Muscle layer of colon (tissue), 2 donors: ENCODE measurements at regions not wholly inside any gene's neighbourhood (a gene's known extent, or its start where the extent isn't known, plus 50 kb on each side); places are given as distances from the start of the nearest gene placed in this dataset.
"Not testable (repeated sequence)": the region's sequence is repeated elsewhere in the genome, so short reads cannot be mapped to it uniquely, and the experiment has no call there.

Experiments
- H3K27ac ChIP-seq: one replicate; pipeline ENCODE4 v1.7.0; 2013; ENCODE audit warnings: low read depth, mild to moderate bottlenecking, low read length, moderate library complexity
- H3K27me3 ChIP-seq, 2 donors: one replicate each; pipeline ENCODE4 v1.7.0; 2013; ENCODE audit warnings: low read length in 2 of 2, mild to moderate bottlenecking in 2 of 2; ENCODE audit not compliant: insufficient read depth in 2 of 2, control insufficient read depth in 1 of 2
- H3K36me3 ChIP-seq: one replicate; pipeline ENCODE4 v1.7.0; 2013; ENCODE audit warnings: mild to moderate bottlenecking, low read length; ENCODE audit not compliant: insufficient read depth
- H3K4me1 ChIP-seq: one replicate; pipeline ENCODE4 v1.7.0; 2013; ENCODE audit warnings: mild to moderate bottlenecking, low read length; ENCODE audit not compliant: insufficient read depth
- H3K4me3 ChIP-seq, 2 donors: one replicate each; pipeline ENCODE4 v1.7.0; 2013; ENCODE audit warnings: low read length in 2 of 2, low read depth in 1 of 2, mild to moderate bottlenecking in 1 of 2, moderate library complexity in 1 of 2
- H3K9ac ChIP-seq: one replicate; pipeline ENCODE4 v1.7.0; 2013; ENCODE audit warnings: low read length
- H3K9me3 ChIP-seq: one replicate; pipeline ENCODE4 v1.7.0; 2013; ENCODE audit warnings: mild to moderate bottlenecking, low read length
- donor health status: abdominal sarcoma.
- donor health status: Adenocarcinoma of cecum.

- no peak overlapping the region for H3K4me3 ChIP-seq
Measured at GRCh38 chr5:56396634-56397033, 163.5 kb upstream of the ANKRD55 start.

GRCh38 chr5:56389261-56389660 lies 156.1 kb upstream of the ANKRD55 start:
- H3K27me3 ChIP-seq = no peaks in the 10 kb centered on the region
- no peaks in the 10 kb centered on the region for H3K4me1 ChIP-seq
- H3K9me3 ChIP-seq = no peaks in the 10 kb centered on the region
- no peak overlapping the region for H3K4me3 ChIP-seq
- H3K36me3 ChIP-seq = no peaks in the 10 kb centered on the region
- no peak overlapping the region for H3K27ac ChIP-seq
- no peak overlapping the region for H3K9ac ChIP-seq

More at GRCh38 chr5:56396634-56397033, 163.5 kb upstream of the ANKRD55 start:
- H3K27ac ChIP-seq = no peak overlapping the region
- no peak overlapping the region for H3K9ac ChIP-seq
- no peaks in the 10 kb centered on the region for H3K36me3 ChIP-seq
- H3K27me3 ChIP-seq = no peaks in the 10 kb centered on the region
- no peaks in the 10 kb centered on the region for H3K4me1 ChIP-seq
- no peaks in the 10 kb centered on the region for H3K9me3 ChIP-seq

GRCh38 chr5:56388229-56388985 lies 155.3 kb upstream of the ANKRD55 start:
- Histone ChIP-seq H3K27me3 (no peaks in the 10 kb centered on the region), H3K4me3 (no peak overlapping the region)

GRCh38 chr5:56386046-56386445 lies 152.9 kb upstream of the ANKRD55 start:
- no peaks in the 10 kb centered on the region for H3K9me3 ChIP-seq
- no peak overlapping the region for H3K4me3 ChIP-seq
- no peaks in the 10 kb centered on the region for H3K4me1 ChIP-seq
- no peaks in the 10 kb centered on the region for H3K27me3 ChIP-seq
- H3K36me3 ChIP-seq = no peaks in the 10 kb centered on the region
- H3K27ac ChIP-seq = no peak overlapping the region
- no peak overlapping the region for H3K9ac ChIP-seq

More at GRCh38 chr5:56388229-56388985, 155.3 kb upstream of the ANKRD55 start:
- H3K36me3 ChIP-seq = no peaks in the 10 kb centered on the region
- no peaks in the 10 kb centered on the region for H3K9me3 ChIP-seq
- H3K27ac ChIP-seq = no peak overlapping the region
- no peak overlapping the region for H3K9ac ChIP-seq
- H3K4me1 ChIP-seq = no peaks in the 10 kb centered on the region

GRCh38 chr5:56384186-56384585 lies 151.1 kb upstream of the ANKRD55 start:
- Histone ChIP-seq H3K36me3 (no peaks in the 10 kb centered on the region), H3K4me3 (no peak overlapping the region), H3K4me1 (no peaks in the 10 kb centered on the region), H3K27ac (no peak overlapping the region), H3K27me3 (no peaks in the 10 kb centered on the region), H3K9me3 (no peaks in the 10 kb centered on the region), H3K9ac (no peak overlapping the region)

GRCh38 chr5:56383761-56384160 lies 150.6 kb upstream of the ANKRD55 start:
- Histone ChIP-seq H3K36me3 (no peaks in the 10 kb centered on the region), H3K9me3 (no peaks in the 10 kb centered on the region), H3K4me3 (no peak overlapping the region), H3K27ac (no peak overlapping the region), H3K9ac (no peak overlapping the region), H3K27me3 (no peaks in the 10 kb centered on the region), H3K4me1 (no peaks in the 10 kb centered on the region)

GRCh38 chr5:56382896-56383295 lies 149.8 kb upstream of the ANKRD55 start:
- H3K27me3 ChIP-seq = no peaks in the 10 kb centered on the region
- no peaks in the 10 kb centered on the region for H3K9me3 ChIP-seq
- H3K27ac ChIP-seq = no peak overlapping the region
- H3K4me1 ChIP-seq = no peaks in the 10 kb centered on the region
- H3K36me3 ChIP-seq = no peaks in the 10 kb centered on the region
- H3K9ac ChIP-seq = no peak overlapping the region
- no peak overlapping the region for H3K4me3 ChIP-seq

- H3K27ac ChIP-seq = no peak overlapping the region
Measured at GRCh38 chr5:56377573-56377972, 144.4 kb upstream of the ANKRD55 start.

GRCh38 chr5:56376128-56376527 lies 143.0 kb upstream of the ANKRD55 start:
- Histone ChIP-seq H3K27ac (no peak overlapping the region), H3K36me3 (no peaks in the 10 kb centered on the region), H3K9ac (no peak overlapping the region), H3K27me3 (no peaks in the 10 kb centered on the region), H3K9me3 (no peaks in the 10 kb centered on the region), H3K4me3 (no peak overlapping the region), H3K4me1 (no peaks in the 10 kb centered on the region)

More at GRCh38 chr5:56377573-56377972, 144.4 kb upstream of the ANKRD55 start:
- Histone ChIP-seq H3K4me1 (no peaks in the 10 kb centered on the region), H3K9ac (no peak overlapping the region), H3K27me3 (no peaks in the 10 kb centered on the region), H3K36me3 (no peaks in the 10 kb centered on the region), H3K4me3 (no peak overlapping the region), H3K9me3 (no peaks in the 10 kb centered on the region)

GRCh38 chr5:56375011-56375410 lies 141.9 kb upstream of the ANKRD55 start:
- Histone ChIP-seq H3K4me1 (no peaks in the 10 kb centered on the region), H3K9me3 (no peaks in the 10 kb centered on the region), H3K9ac (no peak overlapping the region), H3K36me3 (no peaks in the 10 kb centered on the region), H3K27ac (no peak overlapping the region), H3K27me3 (no peaks in the 10 kb centered on the region), H3K4me3 (no peak overlapping the region)

GRCh38 chr5:56372491-56372890 lies 139.4 kb upstream of the ANKRD55 start:
- H3K27me3 ChIP-seq, H3K36me3 ChIP-seq, H3K4me3 ChIP-seq, H3K4me1 ChIP-seq, H3K9ac ChIP-seq, H3K9me3 ChIP-seq, H3K27ac ChIP-seq: not testable (repeated sequence)

- H3K9me3 ChIP-seq = no peaks in the 10 kb centered on the region
- no peak overlapping the region for H3K4me3 ChIP-seq
- no peak overlapping the region for H3K27ac ChIP-seq
- no peak overlapping the region for H3K9ac ChIP-seq
- no peaks in the 10 kb centered on the region for H3K27me3 ChIP-seq
- no peaks in the 10 kb centered on the region for H3K36me3 ChIP-seq
- H3K4me1 ChIP-seq = no peaks in the 10 kb centered on the region
Measured at GRCh38 chr5:56369361-56369811, 136.3 kb upstream of the ANKRD55 start.
